ENCODE measurements at regions not wholly inside any gene's neighbourhood (a gene's known extent, or its start where the extent isn't known, plus 50 kb on each side); places are given as distances from the start of the nearest gene placed in this dataset.

DNA sequence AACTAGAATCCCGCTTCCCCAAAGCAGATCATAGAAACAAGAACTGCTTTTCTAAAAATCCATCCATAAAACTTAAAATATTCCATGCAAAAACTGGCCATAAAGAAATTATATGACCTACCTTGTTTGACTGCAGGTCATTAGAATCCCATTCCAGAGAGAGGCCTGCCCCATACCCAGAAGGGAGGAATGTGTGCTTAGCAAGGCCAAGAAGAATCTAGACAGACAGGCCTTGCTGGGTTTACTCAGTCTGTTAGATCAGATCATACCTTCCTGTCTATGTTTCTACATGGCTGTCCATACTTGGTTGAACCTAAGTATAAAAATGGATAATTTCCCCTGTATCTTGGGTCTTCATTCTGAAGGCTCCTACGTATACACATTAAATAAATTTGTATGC is 358.8 kb upstream of the TRPC7 start:
- TF ChIP-seq, protein P1, sequence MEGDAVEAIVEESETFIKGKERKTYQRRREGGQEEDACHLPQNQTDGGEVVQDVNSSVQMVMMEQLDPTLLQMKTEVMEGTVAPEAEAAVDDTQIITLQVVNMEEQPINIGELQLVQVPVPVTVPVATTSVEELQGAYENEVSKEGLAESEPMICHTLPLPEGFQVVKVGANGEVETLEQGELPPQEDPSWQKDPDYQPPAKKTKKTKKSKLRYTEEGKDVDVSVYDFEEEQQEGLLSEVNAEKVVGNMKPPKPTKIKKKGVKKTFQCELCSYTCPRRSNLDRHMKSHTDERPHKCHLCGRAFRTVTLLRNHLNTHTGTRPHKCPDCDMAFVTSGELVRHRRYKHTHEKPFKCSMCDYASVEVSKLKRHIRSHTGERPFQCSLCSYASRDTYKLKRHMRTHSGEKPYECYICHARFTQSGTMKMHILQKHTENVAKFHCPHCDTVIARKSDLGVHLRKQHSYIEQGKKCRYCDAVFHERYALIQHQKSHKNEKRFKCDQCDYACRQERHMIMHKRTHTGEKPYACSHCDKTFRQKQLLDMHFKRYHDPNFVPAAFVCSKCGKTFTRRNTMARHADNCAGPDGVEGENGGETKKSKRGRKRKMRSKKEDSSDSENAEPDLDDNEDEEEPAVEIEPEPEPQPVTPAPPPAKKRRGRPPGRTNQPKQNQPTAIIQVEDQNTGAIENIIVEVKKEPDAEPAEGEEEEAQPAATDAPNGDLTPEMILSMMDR (IDR thresholded peaks at IDR 0.05), result no peak
- no peak for TF ChIP-seq EZH2 (IDR thresholded peaks at IDR 0.05; ENCODE audit: borderline replicate concordance, insufficient read depth, low read depth, low read length, poor library complexity, severe bottlenecking)
